Activated T-cell treated with anti-CD3 and anti-CD28 coated beads, Interleukin-2, amount 50 U/mL, for 72 hours (primary cell): ENCODE measurements at regions not wholly inside any gene's neighbourhood (a gene's known extent, or its start where the extent isn't known, plus 50 kb on each side); places are given as distances from the start of the nearest gene placed in this dataset.

Experiments
- ATAC-seq, 2 donors: fragments of 150-1000 bp; cut with Tn5 transposase; replicated peaks in 1 of 2; 2 replicates each; pipeline ENCODE4 v1.10.0; 2021; ENCODE audit warnings: moderate library complexity in 2 of 2, mild to moderate bottlenecking in 1 of 2
- DNase-seq, 2 donors: peaks; one replicate each; pipeline ENCODE4 v3.0.0; 2021 to 2022; ENCODE audit warnings: mixed read lengths in 1 of 2
- H3K27ac Mint-ChIP-seq: one replicate; pipeline ENCODE4 v1.8.0; 2022; ENCODE audit warnings: mild to moderate bottlenecking, moderate library complexity, mixed read lengths
- H3K27me3 Mint-ChIP-seq: one replicate; pipeline ENCODE4 v1.8.0; 2022; ENCODE audit warnings: low read depth, mixed read lengths
- H3K36me3 Mint-ChIP-seq, 2 donors: one replicate each; pipeline ENCODE4 v1.8.0; 2022; ENCODE audit warnings: mixed read lengths in 2 of 2, mild to moderate bottlenecking in 1 of 2; ENCODE audit not compliant: insufficient read depth in 2 of 2
- H3K4me1 Mint-ChIP-seq: one replicate; pipeline ENCODE4 v1.8.0; 2022; ENCODE audit warnings: low read depth, mixed read lengths
- H3K4me3 Mint-ChIP-seq, 2 donors: one replicate each; pipeline ENCODE4 v1.8.0; 2022; ENCODE audit warnings: mild to moderate bottlenecking in 2 of 2, mixed read lengths in 2 of 2, moderate library complexity in 2 of 2
- H3K9me3 Mint-ChIP-seq, 2 donors: one replicate each; pipeline ENCODE4 v1.8.0; 2022; ENCODE audit warnings: mixed read lengths in 2 of 2

- Mint-ChIP-seq H3K4me3 (no peak overlapping the region), H3K9me3 (peaks cover 2 to 4% of the 10 kb centered on the region in 2 donors), H3K27ac (no peak overlapping the region), H3K4me1 (no peaks in the 10 kb centered on the region), H3K36me3 (peaks cover 0 to 1% of the 10 kb centered on the region in 2 donors), H3K27me3 (no peaks in the 10 kb centered on the region)
- DNase-seq = no peak
- no peak for ATAC-seq
Measured at GRCh38 chr6:140993515-140993914, 1139.2 kb upstream of the GJE1 start.

- Mint-ChIP-seq H3K27me3 (no peaks in the 10 kb centered on the region), H3K4me1 (no peaks in the 10 kb centered on the region), H3K4me3 (no peak overlapping the region), H3K9me3 (peaks cover 2 to 4% of the 10 kb centered on the region in 2 donors), H3K27ac (no peak overlapping the region), H3K36me3 (peaks cover 0 to 1% of the 10 kb centered on the region in 2 donors)
- DNase-seq (no peak), ATAC-seq (no peak)
Measured at GRCh38 chr6:140992678-140993077, 1140.0 kb upstream of the GJE1 start.

GRCh38 chr6:140988780-140989179 lies 1143.9 kb upstream of the GJE1 start:
- H3K27ac Mint-ChIP-seq = no peak overlapping the region
- DNase-seq (no peak), ATAC-seq (no peak)
- peaks cover 0 to 1% of the 10 kb centered on the region in 2 donors for H3K36me3 Mint-ChIP-seq
- H3K27me3 Mint-ChIP-seq = no peaks in the 10 kb centered on the region
- no peak overlapping the region for H3K4me3 Mint-ChIP-seq
- H3K4me1 Mint-ChIP-seq = no peaks in the 10 kb centered on the region
- H3K9me3 Mint-ChIP-seq = peaks cover 2 to 4% of the 10 kb centered on the region in 2 donors

DNA sequence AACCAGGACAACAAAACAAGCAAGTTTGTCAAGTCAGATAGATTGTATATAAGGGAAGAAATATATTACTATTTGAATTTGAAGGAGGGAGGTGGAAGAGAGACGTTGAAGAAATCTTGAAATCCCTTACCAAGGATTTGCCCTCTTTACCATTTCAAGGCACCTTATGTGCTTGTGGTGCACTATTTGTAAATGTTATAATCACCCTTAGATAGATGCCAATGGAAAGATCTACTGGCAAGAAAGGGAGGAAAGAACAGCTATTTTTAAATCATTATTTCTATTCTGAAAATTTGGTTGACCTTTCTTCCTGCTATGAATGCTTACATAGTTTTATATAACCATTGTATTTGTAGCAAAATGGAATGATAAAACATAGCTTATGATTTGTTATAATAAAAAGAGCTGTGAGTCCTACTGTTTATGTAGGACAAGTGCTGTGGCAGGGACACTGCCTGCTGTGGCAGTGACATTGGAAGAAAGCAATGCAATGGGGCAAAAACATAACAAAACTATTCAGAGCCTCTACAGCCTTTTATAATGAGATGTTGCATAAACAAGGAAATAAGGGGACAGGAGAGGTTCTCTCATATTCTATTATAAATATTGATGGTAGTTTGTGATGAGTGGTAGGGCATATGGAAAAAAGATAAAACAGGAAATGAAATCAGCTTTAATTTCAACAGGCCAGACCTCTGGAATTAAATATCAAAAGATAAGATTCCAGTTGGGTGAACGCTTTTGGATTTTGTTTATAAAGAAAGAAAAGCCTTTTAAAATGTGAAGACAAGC lies 1145.2 kb upstream of the GJE1 start:
- ATAC-seq (no peak), DNase-seq (no peak)
- Mint-ChIP-seq H3K9me3 (peaks cover 1 to 4% of the 10 kb centered on the region in 2 donors), H3K36me3 (peaks cover 0 to 1% of the 10 kb centered on the region in 2 donors), H3K4me1 (no peaks in the 10 kb centered on the region), H3K27ac (no peak overlapping the region), H3K4me3 (no peak overlapping the region), H3K27me3 (no peaks in the 10 kb centered on the region)

DNA sequence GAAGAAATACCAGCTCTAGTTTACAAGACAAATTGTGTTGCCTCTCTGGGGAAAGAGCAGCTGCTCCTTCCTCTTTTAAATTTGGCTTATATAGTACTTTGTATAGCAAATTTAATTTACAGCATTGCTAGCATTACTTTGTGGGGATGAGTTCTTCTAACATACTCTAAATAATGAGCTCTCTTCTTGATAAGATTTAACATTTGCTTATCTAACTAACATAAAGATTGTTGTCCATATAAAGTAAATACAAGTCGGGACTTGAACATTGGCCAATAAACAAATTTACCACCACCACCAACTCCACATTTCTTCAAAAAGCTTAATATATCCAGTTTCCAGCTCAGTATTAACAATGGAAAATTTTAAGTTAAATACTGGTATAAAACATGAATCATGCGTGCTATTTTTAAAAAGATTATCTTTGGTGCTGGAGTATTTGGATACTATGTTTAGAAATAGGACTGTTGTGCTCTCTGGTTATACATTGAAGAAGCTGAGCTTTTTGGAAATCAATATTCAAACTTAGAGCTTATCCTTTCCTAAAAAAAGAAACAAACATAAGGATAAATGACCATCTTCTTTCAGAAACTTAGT lies 1146.9 kb upstream of the GJE1 start:
- peaks cover 0 to 1% of the 10 kb centered on the region in 2 donors for H3K9me3 Mint-ChIP-seq
- no peaks in the 10 kb centered on the region for H3K4me1 Mint-ChIP-seq
- H3K27ac Mint-ChIP-seq = no peak overlapping the region
- no peak overlapping the region for H3K4me3 Mint-ChIP-seq
- no peak for ATAC-seq
- no peak for DNase-seq
- no peaks in the 10 kb centered on the region for H3K27me3 Mint-ChIP-seq
- H3K36me3 Mint-ChIP-seq = no peaks in the 10 kb centered on the region

- no peaks in the 10 kb centered on the region for H3K27me3 Mint-ChIP-seq
- no peaks in the 10 kb centered on the region for H3K36me3 Mint-ChIP-seq
- DNase-seq (no peak), ATAC-seq (no peak)
- H3K4me1 Mint-ChIP-seq = no peaks in the 10 kb centered on the region
- no peak overlapping the region for H3K27ac Mint-ChIP-seq
- no peak overlapping the region for H3K4me3 Mint-ChIP-seq
- H3K9me3 Mint-ChIP-seq = no peaks in the 10 kb centered on the region
Measured at GRCh38 chr6:140980265-140980887, 1152.3 kb upstream of the GJE1 start.

GRCh38 chr6:140979642-140980091 lies 1153.1 kb upstream of the GJE1 start:
- no peaks in the 10 kb centered on the region for H3K36me3 Mint-ChIP-seq
- no peaks in the 10 kb centered on the region for H3K27me3 Mint-ChIP-seq
- ATAC-seq (no peak), DNase-seq (no peak)
- no peaks in the 10 kb centered on the region for H3K4me1 Mint-ChIP-seq
- no peak overlapping the region for H3K27ac Mint-ChIP-seq
- H3K4me3 Mint-ChIP-seq = no peak overlapping the region
- H3K9me3 Mint-ChIP-seq = no peaks in the 10 kb centered on the region

DNA sequence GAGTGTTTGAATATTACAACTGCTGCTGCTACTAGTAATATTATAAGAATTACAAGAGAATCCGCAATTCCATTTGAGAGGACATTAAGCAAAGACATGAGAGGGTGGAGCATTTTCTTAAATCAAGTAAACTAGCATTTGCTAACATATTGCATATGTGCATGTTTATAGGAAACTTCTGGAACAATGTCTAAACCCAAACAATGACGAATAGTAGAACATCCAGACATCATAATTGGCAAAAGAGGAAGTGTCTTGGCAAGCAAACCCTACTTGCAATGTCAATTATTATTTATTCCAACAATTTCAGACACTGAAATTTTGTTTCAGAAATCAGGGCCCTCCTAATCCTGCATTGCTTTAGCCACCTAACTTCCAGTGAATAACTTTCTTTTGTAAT lies 1155.3 kb upstream of the GJE1 start:
- DNase-seq (no peak), ATAC-seq (no peak)
- Mint-ChIP-seq H3K27ac (no peak overlapping the region), H3K27me3 (no peaks in the 10 kb centered on the region), H3K9me3 (peaks cover 2 to 4% of the 10 kb centered on the region in 2 donors), H3K4me1 (no peaks in the 10 kb centered on the region), H3K4me3 (no peak overlapping the region), H3K36me3 (no peaks in the 10 kb centered on the region)

DNA sequence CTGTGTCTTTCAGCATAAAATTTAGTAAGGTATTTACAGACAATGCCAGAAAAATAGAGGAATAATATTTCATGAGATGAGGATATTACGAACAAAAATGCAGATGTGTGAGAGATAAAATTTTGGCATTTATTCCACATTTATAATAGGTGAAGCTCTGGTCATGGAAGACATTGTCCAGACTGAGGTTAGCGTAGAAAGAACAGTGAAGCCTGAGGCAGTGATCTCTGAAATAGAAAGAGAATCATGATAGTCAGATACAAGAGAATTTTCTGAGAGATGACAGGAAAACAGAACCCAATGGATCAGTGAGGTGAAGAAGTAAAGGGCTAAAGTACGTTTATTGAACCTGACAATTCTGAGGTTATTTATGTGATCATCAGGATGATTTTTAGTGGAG lies 1155.9 kb upstream of the GJE1 start:
- ATAC-seq = no peak
- DNase-seq = no peak
- H3K36me3 Mint-ChIP-seq = no peaks in the 10 kb centered on the region
- no peak overlapping the region for H3K4me3 Mint-ChIP-seq
- H3K27ac Mint-ChIP-seq = no peak overlapping the region
- H3K27me3 Mint-ChIP-seq = no peaks in the 10 kb centered on the region
- H3K9me3 Mint-ChIP-seq = peaks cover 2 to 4% of the 10 kb centered on the region in 2 donors
- no peaks in the 10 kb centered on the region for H3K4me1 Mint-ChIP-seq

GRCh38 chr6:140970485-140970884 lies 1162.2 kb upstream of the GJE1 start:
- H3K9me3 Mint-ChIP-seq = peaks cover 2 to 6% of the 10 kb centered on the region in 2 donors
- ATAC-seq = no peak
- no peaks in the 10 kb centered on the region for H3K27me3 Mint-ChIP-seq
- H3K36me3 Mint-ChIP-seq = no peaks in the 10 kb centered on the region
- no peak overlapping the region for H3K4me3 Mint-ChIP-seq
- no peaks in the 10 kb centered on the region for H3K4me1 Mint-ChIP-seq
- DNase-seq = no peak
- H3K27ac Mint-ChIP-seq = no peak overlapping the region

- Mint-ChIP-seq H3K27me3 (no peaks in the 10 kb centered on the region), H3K36me3 (no peaks in the 10 kb centered on the region), H3K4me3 (no peak overlapping the region), H3K27ac (no peak overlapping the region), H3K4me1 (no peaks in the 10 kb centered on the region), H3K9me3 (peaks cover 0 to 2% of the 10 kb centered on the region in 2 donors)
- no peak for ATAC-seq
- DNase-seq = no peak
Measured at GRCh38 chr6:140968062-140968461, 1164.7 kb upstream of the GJE1 start.

- H3K27me3 Mint-ChIP-seq = no peaks in the 10 kb centered on the region
Measured at GRCh38 chr6:140966676-140967075, 1166.0 kb upstream of the GJE1 start.

GRCh38 chr6:140960566-140960965 lies 1172.2 kb upstream of the GJE1 start:
- Mint-ChIP-seq H3K4me1 (no peaks in the 10 kb centered on the region), H3K27me3 (no peaks in the 10 kb centered on the region), H3K36me3 (no peaks in the 10 kb centered on the region), H3K9me3 (no peaks in the 10 kb centered on the region), H3K4me3 (no peak overlapping the region), H3K27ac (no peak overlapping the region)
- DNase-seq (no peak), ATAC-seq (no peak)

More at GRCh38 chr6:140966676-140967075, 1166.0 kb upstream of the GJE1 start:
- ATAC-seq = no peak
- Mint-ChIP-seq H3K27ac (no peak overlapping the region), H3K4me3 (no peak overlapping the region), H3K4me1 (no peaks in the 10 kb centered on the region), H3K36me3 (no peaks in the 10 kb centered on the region), H3K9me3 (peaks cover 0 to 2% of the 10 kb centered on the region in 2 donors)
- DNase-seq = no peak
